ENCODE measurements at regions not wholly inside any gene's neighbourhood (a gene's known extent, or its start where the extent isn't known, plus 50 kb on each side); places are given as distances from the start of the nearest gene placed in this dataset.
"Not testable (repeated sequence)": the region's sequence is repeated elsewhere in the genome, so short reads cannot be mapped to it uniquely, and the experiment has no call there.

DNA sequence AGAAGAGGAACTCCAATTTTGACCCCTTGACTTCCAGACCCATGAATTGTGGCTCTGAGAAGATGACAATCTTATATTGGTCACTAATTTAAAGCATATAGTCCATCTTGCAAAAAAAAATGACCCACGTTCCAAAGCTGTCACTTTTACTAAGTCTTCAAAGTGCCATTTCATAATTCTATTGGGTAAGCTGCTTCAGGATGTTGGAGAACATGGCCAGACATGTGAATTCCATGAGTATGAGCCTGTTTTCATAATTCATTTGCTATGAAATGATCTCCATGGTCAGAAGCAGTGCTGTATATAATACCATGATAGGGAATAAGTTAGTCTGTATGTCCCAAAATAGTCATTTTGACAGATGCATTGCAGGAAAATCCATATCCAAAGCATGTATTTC, 1787.3 kb downstream of the SLITRK5 start (continued):
- TF ChIP-seq SP1 (IDR thresholded peaks at IDR 0.05; ENCODE audit: low read depth) (no peak), ELF1 (IDR thresholded peaks at IDR 0.05; ENCODE audit: borderline replicate concordance, low read depth) (no peak), CEBPB (IDR thresholded peaks at IDR 0.05; ENCODE audit: low read depth) (no peak), ZFX (IDR thresholded peaks at IDR 0.05) (no peak)

DNA sequence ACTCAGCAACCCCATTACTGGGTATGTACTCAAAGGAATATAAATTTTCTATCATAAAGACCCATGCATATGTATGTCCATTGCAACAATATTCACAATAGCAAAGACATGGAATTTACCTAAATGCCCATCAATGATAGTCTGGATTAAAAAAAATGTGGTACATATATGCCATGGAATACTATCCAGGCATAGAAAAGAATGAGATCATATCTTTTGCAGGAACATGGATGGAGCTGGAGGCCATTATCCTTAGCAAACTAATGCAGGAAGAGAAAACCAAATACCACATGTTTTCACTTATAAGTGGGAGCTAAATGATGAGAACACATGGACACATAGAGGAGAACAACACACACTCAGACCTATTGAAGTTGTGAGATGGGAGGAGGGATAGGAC, 1789.7 kb downstream of the SLITRK5 start:
- intact Hi-C loops (cut with micrococcal nuclease); H3K4me1 ChIP-seq (ENCODE audit: control insufficient read depth in 1 of 2, insufficient read depth in 2 of 2, low read length in 2 of 2); H3K27me3 ChIP-seq (ENCODE audit: insufficient read depth, low read length); ATAC-seq; BruUV-seq (replicated peaks); H2AFZ ChIP-seq (ENCODE audit: low read depth, low read length, poor library complexity, severe bottlenecking); H3K4me3 ChIP-seq (replicated peaks in 1 of 2; ENCODE audit: low read depth in 1 of 2, low read length in 2 of 2); H3K27ac ChIP-seq (ENCODE audit: low read depth, low read length); DNase-seq (ENCODE audit: low read depth, low spot score); CTCF ChIA-PET; H3K79me2 ChIP-seq (ENCODE audit: insufficient read depth, low read length); RAD21 ChIA-PET (ENCODE audit: low non-redundant PET in 1 of 2, low total read pairs in 2 of 2, uncharacterized antibody in 2 of 2, unreplicated experiment in 2 of 2); H3K9ac ChIP-seq (ENCODE audit: low read length); POLR2A ChIA-PET; H3K4me2 ChIP-seq (ENCODE audit: low read length); H3K9me2 ChIP-seq (ENCODE audit: insufficient read depth); H4K20me1 ChIP-seq (ENCODE audit: insufficient read depth); H3K36me3 ChIP-seq (ENCODE audit: control insufficient read depth in 1 of 2, insufficient read depth in 2 of 2, low read length in 2 of 2); H3K9me3 ChIP-seq (ENCODE audit: control insufficient read depth in 1 of 2, insufficient read depth in 1 of 2, low read depth in 1 of 2, low read length in 2 of 2): not testable (repeated sequence)

DNA sequence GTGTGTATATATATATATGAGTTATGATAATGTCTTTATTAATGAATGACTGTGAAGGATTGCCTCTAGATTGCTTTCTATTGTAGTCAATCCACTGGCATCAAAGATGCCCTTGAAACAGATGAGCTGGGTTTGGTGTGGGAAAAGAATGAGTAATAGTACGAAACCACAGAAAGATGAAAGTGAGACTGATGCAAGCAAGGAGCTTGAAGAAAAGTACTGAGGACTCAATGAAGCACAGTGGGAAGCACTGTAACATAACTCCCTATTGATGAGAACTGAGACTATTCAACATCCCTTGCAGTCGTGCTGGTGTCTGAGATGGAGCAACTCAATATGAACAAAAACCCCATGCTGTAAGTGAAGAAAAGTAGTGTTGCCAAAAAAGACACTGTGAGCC, 1794.2 kb downstream of the SLITRK5 start:
- ChIA-PET RAD21 (ENCODE audit: low non-redundant PET in 1 of 2, low total read pairs in 2 of 2, uncharacterized antibody in 2 of 2, unreplicated experiment in 2 of 2) (no interaction called here), POLR2A (no interaction called here), CTCF (no interaction called here)
- no TSS peak for BruUV-seq (replicated peaks)
- Histone ChIP-seq H3K27ac (ENCODE audit: low read depth, low read length) (no peak overlapping the region), H2AFZ (ENCODE audit: low read depth, low read length, poor library complexity, severe bottlenecking) (no peak overlapping the region), H4K20me1 (ENCODE audit: insufficient read depth) (no peaks in the 10 kb centered on the region), H3K36me3 (ENCODE audit: control insufficient read depth in 1 of 2, insufficient read depth in 2 of 2, low read length in 2 of 2) (no peaks in the 10 kb centered on the region), H3K4me2 (ENCODE audit: low read length) (no peak overlapping the region), H3K27me3 (ENCODE audit: insufficient read depth, low read length) (no peaks in the 10 kb centered on the region), H3K9me2 (ENCODE audit: insufficient read depth) (no peaks in the 10 kb centered on the region), H3K79me2 (ENCODE audit: insufficient read depth, low read length) (no peaks in the 10 kb centered on the region), H3K9ac (ENCODE audit: low read length) (no peak overlapping the region), H3K9me3 (ENCODE audit: control insufficient read depth in 1 of 2, insufficient read depth in 1 of 2, low read depth in 1 of 2, low read length in 2 of 2) (0 out of 4 replicates have a peak, but pooled peaks cover 0 to 2% of the 10 kb centered on the region in 2 experiments), H3K4me3 (replicated peaks in 1 of 2; ENCODE audit: low read depth in 1 of 2, low read length in 2 of 2) (no peak overlapping the region), H3K4me1 (ENCODE audit: control insufficient read depth in 1 of 2, insufficient read depth in 2 of 2, low read length in 2 of 2) (no peaks in the 10 kb centered on the region)
- peak; percentile 2 for DNase-seq (ENCODE audit: low read depth, low spot score)
- intact Hi-C loops (cut with micrococcal nuclease): no loop called here
- no peak for ATAC-seq
- TF ChIP-seq SP1 (IDR thresholded peaks at IDR 0.05; ENCODE audit: low read depth) (no peak), ZFX (IDR thresholded peaks at IDR 0.05) (no peak), TCF7L2 (IDR thresholded peaks at IDR 0.05; ENCODE audit: borderline replicate concordance, extremely low read depth, insufficient read depth, insufficient read length) (peak; percentile 67), JUND (IDR thresholded peaks at IDR 0.05) (no peak)
- TF ChIP-seq, protein P1, sequence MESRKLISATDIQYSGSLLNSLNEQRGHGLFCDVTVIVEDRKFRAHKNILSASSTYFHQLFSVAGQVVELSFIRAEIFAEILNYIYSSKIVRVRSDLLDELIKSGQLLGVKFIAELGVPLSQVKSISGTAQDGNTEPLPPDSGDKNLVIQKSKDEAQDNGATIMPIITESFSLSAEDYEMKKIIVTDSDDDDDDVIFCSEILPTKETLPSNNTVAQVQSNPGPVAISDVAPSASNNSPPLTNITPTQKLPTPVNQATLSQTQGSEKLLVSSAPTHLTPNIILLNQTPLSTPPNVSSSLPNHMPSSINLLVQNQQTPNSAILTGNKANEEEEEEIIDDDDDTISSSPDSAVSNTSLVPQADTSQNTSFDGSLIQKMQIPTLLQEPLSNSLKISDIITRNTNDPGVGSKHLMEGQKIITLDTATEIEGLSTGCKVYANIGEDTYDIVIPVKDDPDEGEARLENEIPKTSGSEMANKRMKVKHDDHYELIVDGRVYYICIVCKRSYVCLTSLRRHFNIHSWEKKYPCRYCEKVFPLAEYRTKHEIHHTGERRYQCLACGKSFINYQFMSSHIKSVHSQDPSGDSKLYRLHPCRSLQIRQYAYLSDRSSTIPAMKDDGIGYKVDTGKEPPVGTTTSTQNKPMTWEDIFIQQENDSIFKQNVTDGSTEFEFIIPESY (IDR thresholded peaks at IDR 0.05; ENCODE audit: extremely low read depth, insufficient replicate concordance, low read length): no peak

All from HCT116 (cell line).